GM23248 (cell line): ENCODE measurements at regions not wholly inside any gene's neighbourhood (a gene's known extent, or its start where the extent isn't known, plus 50 kb on each side); places are given as distances from the start of the nearest gene placed in this dataset.

ENCODE experiments used
- DNase-seq: peaks from one replicate; pipeline ENCODE4 v3.0.0-alpha.2; 2015
- H2AFZ ChIP-seq: fragments of 200-600 bp; sonication (generic); 2 replicates; pipeline ENCODE4 v1.6.1; 2016; ENCODE audit warnings: antibody characterized with exemption
- H3F3A ChIP-seq: fragments of 200-600 bp; sonication (generic); 2 replicates; pipeline ENCODE4 v1.6.1; 2016; ENCODE audit warnings: mild to moderate bottlenecking, antibody characterized with exemption, mixed run types; ENCODE audit not compliant: insufficient read depth
- H3K27ac ChIP-seq: fragments of 200-600 bp; sonication (generic); 2 replicates; pipeline ENCODE4 v1.5.1; 2016; ENCODE audit warnings: mild to moderate bottlenecking
- H3K27me3 ChIP-seq: fragments of 200-600 bp; sonication (generic); replicated peaks from 2 replicates; pipeline ENCODE4 v1.6.1; 2016; ENCODE audit warnings: mild to moderate bottlenecking; ENCODE audit not compliant: insufficient read depth
- H3K36me3 ChIP-seq: fragments of 200-600 bp; sonication (generic); 2 replicates; pipeline ENCODE4 v1.6.1; 2016; ENCODE audit warnings: low read depth, mild to moderate bottlenecking
- H3K4me1 ChIP-seq: fragments of 200-600 bp; sonication (generic); 2 replicates; pipeline ENCODE4 v1.6.1; 2016; ENCODE audit warnings: mild to moderate bottlenecking; ENCODE audit not compliant: insufficient read depth
- H3K4me2 ChIP-seq: fragments of 200-600 bp; sonication (generic); one replicate; pipeline ENCODE4 v1.6.1; 2016; ENCODE audit warnings: mild to moderate bottlenecking; ENCODE audit not compliant: unreplicated experiment
- H3K4me3 ChIP-seq: fragments of 200-600 bp; sonication (generic); 2 replicates; pipeline ENCODE4 v1.5.1; 2016; ENCODE audit warnings: mild to moderate bottlenecking
- H3K79me2 ChIP-seq: fragments of 200-600 bp; sonication (generic); 2 replicates; pipeline ENCODE4 v1.6.1; 2016; ENCODE audit warnings: mild to moderate bottlenecking; ENCODE audit not compliant: insufficient read depth
- H3K9ac ChIP-seq: fragments of 200-600 bp; sonication (generic); 2 replicates; pipeline ENCODE4 v1.6.1; 2016; ENCODE audit warnings: mild to moderate bottlenecking
- H3K9me2 ChIP-seq: fragments of 200-600 bp; sonication (generic); 2 replicates; pipeline ENCODE4 v1.6.1; 2016; ENCODE audit warnings: mixed run types, mild to moderate bottlenecking, moderate library complexity; ENCODE audit not compliant: insufficient read depth
- H3K9me3 ChIP-seq: fragments of 200-600 bp; sonication (generic); one replicate; pipeline ENCODE4 v1.6.1; 2017; ENCODE audit warnings: low read depth
- H4K20me1 ChIP-seq: fragments of 200-600 bp; sonication (generic); 2 replicates; pipeline ENCODE4 v1.6.0; 2016; ENCODE audit not compliant: insufficient read depth
- EZH2 ChIP-seq: fragments of 200-600 bp; sonication (generic); IDR thresholded peaks from 2 replicates; pipeline ENCODE4 v1.6.1; 2018; ENCODE audit warnings: antibody characterized with exemption, mild to moderate bottlenecking; ENCODE audit not compliant: insufficient read depth, poor library complexity, severe bottlenecking
- EZH2phosphoT487 ChIP-seq: fragments of 200-600 bp; sonication (generic); IDR thresholded peaks from 2 replicates; pipeline ENCODE4 v1.6.1; 2018; ENCODE audit warnings: antibody characterized with exemption, moderate library complexity, mild to moderate bottlenecking, low read depth; ENCODE audit not compliant: insufficient read depth
- WGBS, 2 experiments: methylation state at CpG; one replicate each; pipeline ENCODE4 v1.1.6; 2015 to 2017; ENCODE audit warnings: low lambda C conversion rate in 2 of 2, low coverage in 1 of 2; ENCODE audit errors: missing lambda C conversion rate in 2 of 2; 5-methylcytosine and 5-hydroxymethylcytosine counted together
- in situ Hi-C: fragments of 300-500 bp; cut with MboI; formaldehyde crosslinking; loops from 2 replicates; pipeline ENCODE4 v1.15.0; 2020

- H3K36me3 ChIP-seq, result no peaks in the 10 kb centered on the region
- peaks cover 28% of the 10 kb centered on the region for H3F3A ChIP-seq
- 0% methylated on average over 4 of the region's 4 CpGs for WGBS, 2 experiments
- peak overlapping the region; percentile 71 for H3K4me2 ChIP-seq
- H3K27ac ChIP-seq, result peak overlapping the region; percentile 69
- H3K79me2 ChIP-seq, result no peaks in the 10 kb centered on the region
- peak overlapping the region; percentile 56 for H3K4me3 ChIP-seq
- H3K9me2 ChIP-seq, result no peaks in the 10 kb centered on the region
- DNase-seq, result peak; percentile 87
- TF ChIP-seq EZH2 (no peak), EZH2phosphoT487 (no peak)
- in situ Hi-C loops, result no loop called here
- H2AFZ ChIP-seq, result peak overlapping the region; percentile 17
- no peaks in the 10 kb centered on the region for H3K9me3 ChIP-seq
- no peaks in the 10 kb centered on the region for H4K20me1 ChIP-seq
- H3K4me1 ChIP-seq, result peaks cover 35% of the 10 kb centered on the region
- peak overlapping the region; percentile 39 for H3K9ac ChIP-seq
- H3K27me3 ChIP-seq, result no peaks in the 10 kb centered on the region
These were observed 288.1 kb upstream of the PRDM1 start for GRCh38 chr6:105797983-105798453.

GRCh38 chr6:105797286-105797979 lies 288.7 kb upstream of the PRDM1 start:
- in situ Hi-C loops, result no loop called here
- no peak for DNase-seq
- Histone ChIP-seq H3F3A (peaks cover 23% of the 10 kb centered on the region), H3K27ac (peak overlapping the region; percentile 69), H3K4me2 (peak overlapping the region; percentile 71), H3K9me2 (no peaks in the 10 kb centered on the region), H3K4me3 (peak overlapping the region; percentile 56), H3K79me2 (no peaks in the 10 kb centered on the region), H3K27me3 (no peaks in the 10 kb centered on the region), H3K9ac (peak overlapping the region; percentile 39), H3K4me1 (peaks cover 30% of the 10 kb centered on the region), H3K36me3 (no peaks in the 10 kb centered on the region), H3K9me3 (no peaks in the 10 kb centered on the region), H4K20me1 (no peaks in the 10 kb centered on the region), H2AFZ (peak overlapping the region; percentile 17)
- TF ChIP-seq EZH2phosphoT487, result no peak
- TF ChIP-seq EZH2, result no peak
- WGBS, 2 experiments, result 49 to 57% methylated on average over 4 of the region's 4 CpGs

GRCh38 chr6:105795913-105796517 lies 290.1 kb upstream of the PRDM1 start:
- Histone ChIP-seq H3K36me3 (no peaks in the 10 kb centered on the region), H3K27me3 (no peaks in the 10 kb centered on the region), H2AFZ (no peak overlapping the region), H3K9me2 (no peaks in the 10 kb centered on the region), H3K9ac (no peak overlapping the region), H3K4me1 (peaks cover 30% of the 10 kb centered on the region), H3F3A (peaks cover 23% of the 10 kb centered on the region), H3K4me3 (no peak overlapping the region), H3K27ac (no peak overlapping the region), H3K79me2 (no peaks in the 10 kb centered on the region), H4K20me1 (no peaks in the 10 kb centered on the region), H3K9me3 (no peaks in the 10 kb centered on the region), H3K4me2 (no peak overlapping the region)
- peak; percentile 36 for DNase-seq
- in situ Hi-C loops, result no loop called here
- TF ChIP-seq EZH2 (no peak), EZH2phosphoT487 (no peak)
- 87 to 91% methylated on average over 9 of the region's 9 CpGs for WGBS, 2 experiments

- Histone ChIP-seq H3K36me3 (no peaks in the 10 kb centered on the region), H3K9ac (no peak overlapping the region), H3K9me2 (no peaks in the 10 kb centered on the region), H3K27ac (no peak overlapping the region), H3F3A (peaks cover 23% of the 10 kb centered on the region), H3K4me3 (no peak overlapping the region), H4K20me1 (no peaks in the 10 kb centered on the region), H3K9me3 (no peaks in the 10 kb centered on the region), H3K27me3 (no peaks in the 10 kb centered on the region), H2AFZ (no peak overlapping the region), H3K4me1 (peaks cover 30% of the 10 kb centered on the region), H3K79me2 (no peaks in the 10 kb centered on the region), H3K4me2 (no peak overlapping the region)
- TF ChIP-seq EZH2phosphoT487 (no peak), EZH2 (no peak)
- in situ Hi-C loops, result no loop called here
- no peak for DNase-seq
These were observed 290.8 kb upstream of the PRDM1 start for GRCh38 chr6:105795366-105795765.
